Esophagus muscularis mucosa (tissue), 4 donors: ENCODE measurements at regions not wholly inside any gene's neighbourhood (a gene's known extent, or its start where the extent isn't known, plus 50 kb on each side); places are given as distances from the start of the nearest gene placed in this dataset.
"Not testable (repeated sequence)": the region's sequence is repeated elsewhere in the genome, so short reads cannot be mapped to it uniquely, and the experiment has no call there.

Source experiments
- DNase-seq: peaks from one replicate; pipeline ENCODE4 v3.0.0-alpha.2; 2017; ENCODE audit errors: extremely low spot score
- H3K27ac ChIP-seq, 4 donors: fragments of 200-600 bp; sonication (generic); replicated peaks in 1 of 4; 1 replicate in 3 of 4; 2 replicates in 1 of 4; pipeline ENCODE4 v1.5.1; 2016 to 2019; ENCODE audit warnings: mild to moderate bottlenecking in 1 of 4
- H3K27me3 ChIP-seq, 4 donors: fragments of 200-600 bp; sonication (generic); one replicate each; pipeline versions ENCODE4 v1.5.1 to v1.6.0; 2016 to 2019
- H3K36me3 ChIP-seq, 4 donors: fragments of 200-600 bp; sonication (generic); one replicate each; pipeline ENCODE4 v1.5.1; 2016 to 2019
- H3K4me1 ChIP-seq, 4 donors: fragments of 200-600 bp; sonication (generic); one replicate each; pipeline ENCODE4 v1.5.1; 2016 to 2019
- H3K4me3 ChIP-seq, 4 donors: fragments of 200-600 bp; sonication (generic); 1 replicate in 2 of 4; 2 replicates in 2 of 4; pipeline ENCODE4 v1.5.1; 2016 to 2019; ENCODE audit warnings: mild to moderate bottlenecking in 4 of 4, moderate library complexity in 1 of 4
- H3K9me3 ChIP-seq, 4 donors: fragments of 200-600 bp; sonication (generic); 1 replicate in 3 of 4; 2 replicates in 1 of 4; pipeline ENCODE4 v1.5.1; 2016 to 2019
- CTCF ChIP-seq, 3 experiments: fragments of 200-600 bp in 2 of 3; fragments of 450-650 bp in 1 of 3; sonication (generic) in 2 of 3; IDR thresholded peaks; one replicate each; pipeline ENCODE4 v1.5.1; 2017 to 2019; ENCODE audit warnings: antibody characterized with exemption in 3 of 3, mild to moderate bottlenecking in 2 of 3, moderate library complexity in 1 of 3
- EP300 ChIP-seq: sonication (generic); formaldehyde crosslinking; IDR thresholded peaks from one replicate; pipeline ENCODE4 v1.6.1; 2017; ENCODE audit warnings: antibody characterized with exemption
- POLR2A ChIP-seq: fragments of 450-650 bp; IDR thresholded peaks from one replicate; pipeline ENCODE4 v1.6.1; 2017; ENCODE audit warnings: antibody characterized with exemption, moderate library complexity, mild to moderate bottlenecking, low read depth
- POLR2AphosphoS5 ChIP-seq, 2 donors: sonication (generic); formaldehyde crosslinking; IDR thresholded peaks; one replicate each; pipeline ENCODE4 v1.6.1; 2017; ENCODE audit warnings: antibody characterized with exemption in 2 of 2
- WGBS: methylation state at CpG from one replicate; pipeline ENCODE4 v1.1.5; 2018; 5-methylcytosine and 5-hydroxymethylcytosine counted together
- intact Hi-C: fragments of 100-400 bp; cut with DNase I; formaldehyde crosslinking; loops from one replicate; pipeline ENCODE4 v1.15.1; 2023

- no peak for DNase-seq
- Histone ChIP-seq H3K4me1 (peaks cover 0 to 12% (median 8%) of the 10 kb centered on the region in 4 donors), H3K27me3 (no peaks in the 10 kb centered on the region), H3K9me3 (no peaks in the 10 kb centered on the region), H3K27ac (no peak overlapping the region), H3K36me3 (no peaks in the 10 kb centered on the region), H3K4me3 (no peak overlapping the region)
- TF ChIP-seq POLR2A (no peak), POLR2AphosphoS5 (IDR thresholded peaks at IDR 0.05) (no peak), EP300 (no peak), CTCF (IDR thresholded peaks at IDR 0.05) (no peak)
- intact Hi-C loops = no loop called here
Measured at GRCh38 chr13:84606616-84607015, 724.3 kb upstream of the SLITRK1 start.

- no peak for DNase-seq
- Histone ChIP-seq H3K27ac (no peak overlapping the region), H3K4me3 (no peak overlapping the region), H3K9me3 (no peaks in the 10 kb centered on the region), H3K36me3 (no peaks in the 10 kb centered on the region), H3K27me3 (no peaks in the 10 kb centered on the region), H3K4me1 (peaks cover 0 to 12% (median 8%) of the 10 kb centered on the region in 4 donors)
- intact Hi-C loops = no loop called here
- WGBS = 95% methylated on average over 3 of the region's 3 CpGs
- TF ChIP-seq POLR2A (no peak), CTCF (IDR thresholded peaks at IDR 0.05) (no peak), EP300 (no peak), POLR2AphosphoS5 (IDR thresholded peaks at IDR 0.05) (no peak)
Measured at GRCh38 chr13:84605927-84606326, 723.7 kb upstream of the SLITRK1 start.

- no peak overlapping the region for H3K27ac ChIP-seq
- intact Hi-C loops = no loop called here
- no peak for DNase-seq
- H3K36me3 ChIP-seq = no peaks in the 10 kb centered on the region
- H3K27me3 ChIP-seq = no peaks in the 10 kb centered on the region
- H3K4me3 ChIP-seq = no peak overlapping the region
- 69% methylated on average over 2 of the region's 2 CpGs for WGBS
- H3K4me1 ChIP-seq = no peaks in the 10 kb centered on the region
- no peaks in the 10 kb centered on the region for H3K9me3 ChIP-seq
- TF ChIP-seq CTCF (IDR thresholded peaks at IDR 0.05) (no peak), EP300 (no peak), POLR2AphosphoS5 (IDR thresholded peaks at IDR 0.05) (no peak), POLR2A (no peak)
Measured at GRCh38 chr13:84591444-84591843, 709.2 kb upstream of the SLITRK1 start.

GRCh38 chr13:84590663-84591062 lies 708.4 kb upstream of the SLITRK1 start:
- Histone ChIP-seq H3K27ac (no peak overlapping the region), H3K36me3 (no peaks in the 10 kb centered on the region), H3K9me3 (no peaks in the 10 kb centered on the region), H3K4me3 (no peak overlapping the region), H3K27me3 (no peaks in the 10 kb centered on the region), H3K4me1 (no peaks in the 10 kb centered on the region)
- intact Hi-C loops = no loop called here
- DNase-seq = no peak
- TF ChIP-seq POLR2AphosphoS5 (IDR thresholded peaks at IDR 0.05) (no peak), EP300 (no peak), CTCF (IDR thresholded peaks at IDR 0.05) (no peak), POLR2A (no peak)
- 89% methylated on average over 2 of the region's 2 CpGs for whole genome bisulfite sequencing

- intact Hi-C loops = no loop called here
- H3K4me3 ChIP-seq = no peak overlapping the region
- H3K27ac ChIP-seq = no peak overlapping the region
- no peak for TF ChIP-seq POLR2A
- no peaks in the 10 kb centered on the region for H3K9me3 ChIP-seq
- H3K27me3 ChIP-seq = no peaks in the 10 kb centered on the region
- H3K4me1 ChIP-seq = no peaks in the 10 kb centered on the region
- no peak for DNase-seq
- no peaks in the 10 kb centered on the region for H3K36me3 ChIP-seq
- WGBS = 91% methylated on average over 1 of the region's 1 CpG
Measured at GRCh38 chr13:84588023-84588422, 705.7 kb upstream of the SLITRK1 start.

GRCh38 chr13:84579901-84580300 lies 697.6 kb upstream of the SLITRK1 start:
- H3K36me3 ChIP-seq, intact Hi-C loops, H3K27ac ChIP-seq, DNase-seq, H3K9me3 ChIP-seq, H3K27me3 ChIP-seq, H3K4me1 ChIP-seq, H3K4me3 ChIP-seq: not testable (repeated sequence)
- WGBS = 87% methylated on average over 12 of the region's 12 CpGs
